ENCODE measurements at regions not wholly inside any gene's neighbourhood (a gene's known extent, or its start where the extent isn't known, plus 50 kb on each side); places are given as distances from the start of the nearest gene placed in this dataset.

DNA sequence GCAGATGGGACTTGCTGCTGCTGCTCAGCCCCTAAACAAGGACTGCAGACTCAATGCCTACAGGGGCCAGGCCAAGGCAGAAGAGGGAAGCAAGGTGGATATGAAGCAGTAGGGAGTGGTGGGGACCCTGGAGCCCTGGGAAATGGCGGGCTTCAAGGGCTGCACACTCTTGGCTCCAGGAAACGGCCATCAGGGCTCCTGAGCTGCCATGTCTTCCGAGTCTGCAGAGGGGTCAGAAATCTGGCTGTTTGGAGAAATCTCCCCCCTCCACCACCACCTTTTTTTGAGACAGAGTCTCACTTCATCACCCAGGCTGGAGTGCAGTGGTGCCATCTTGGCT, 169.1 kb downstream of the KATNIP start:
- WGBS, result 100% methylated on average over 3 of the region's 3 CpGs

GRCh38 chr16:27720731-27721530, 171.0 kb downstream of the KATNIP start:
- Histone ChIP-seq H3K27ac (ENCODE audit: low read depth, low read length) (no peak overlapping the region), H3K9me3 (ENCODE audit: insufficient read depth, low read depth, low read length) (no peaks in the 10 kb centered on the region), H3K9ac (ENCODE audit: low read depth, low read length) (no peak overlapping the region), H3K36me3 (ENCODE audit: insufficient read depth, low read length) (peaks cover 12% of the 10 kb centered on the region; the same call in 1 of the 2 replicates), H3K4me3 (ENCODE audit: low read length) (no peak overlapping the region), H3K4me1 (ENCODE audit: insufficient read depth, low read length) (peaks cover 27% of the 10 kb centered on the region; the same call in 1 of the 2 replicates), H3K27me3 (ENCODE audit: insufficient read depth, low read length) (no peaks in the 10 kb centered on the region)
- 75% methylated on average over 20 of the region's 20 CpGs for WGBS

More for the DNA sequence above, 169.1 kb downstream of the KATNIP start:
- Histone ChIP-seq H3K27ac (ENCODE audit: low read depth, low read length) (no peak overlapping the region), H3K9ac (ENCODE audit: low read depth, low read length) (no peak overlapping the region), H3K4me3 (ENCODE audit: low read length) (no peak overlapping the region), H3K4me1 (ENCODE audit: insufficient read depth, low read length) (peaks cover 27% of the 10 kb centered on the region; the same call in 1 of the 2 replicates), H3K9me3 (ENCODE audit: insufficient read depth, low read depth, low read length) (no peaks in the 10 kb centered on the region), H3K27me3 (ENCODE audit: insufficient read depth, low read length) (no peaks in the 10 kb centered on the region), H3K36me3 (ENCODE audit: insufficient read depth, low read length) (peaks cover 5% of the 10 kb centered on the region; the same call in 1 of the 2 replicates)

- Histone ChIP-seq H3K27ac (ENCODE audit: low read depth, low read length) (no peak overlapping the region), H3K9me3 (ENCODE audit: insufficient read depth, low read depth, low read length) (no peaks in the 10 kb centered on the region), H3K27me3 (ENCODE audit: insufficient read depth, low read length) (no peaks in the 10 kb centered on the region), H3K36me3 (ENCODE audit: insufficient read depth, low read length) (peaks cover 19% of the 10 kb centered on the region; the same call in 1 of the 2 replicates), H3K4me1 (ENCODE audit: insufficient read depth, low read length) (peaks cover 27% of the 10 kb centered on the region; the same call in 1 of the 2 replicates), H3K9ac (ENCODE audit: low read depth, low read length) (no peak overlapping the region), H3K4me3 (ENCODE audit: low read length) (no peak overlapping the region)
- WGBS, result 83% methylated on average over 10 of the region's 10 CpGs
Measured at GRCh38 chr16:27721531-27722181, 171.7 kb downstream of the KATNIP start.

DNA sequence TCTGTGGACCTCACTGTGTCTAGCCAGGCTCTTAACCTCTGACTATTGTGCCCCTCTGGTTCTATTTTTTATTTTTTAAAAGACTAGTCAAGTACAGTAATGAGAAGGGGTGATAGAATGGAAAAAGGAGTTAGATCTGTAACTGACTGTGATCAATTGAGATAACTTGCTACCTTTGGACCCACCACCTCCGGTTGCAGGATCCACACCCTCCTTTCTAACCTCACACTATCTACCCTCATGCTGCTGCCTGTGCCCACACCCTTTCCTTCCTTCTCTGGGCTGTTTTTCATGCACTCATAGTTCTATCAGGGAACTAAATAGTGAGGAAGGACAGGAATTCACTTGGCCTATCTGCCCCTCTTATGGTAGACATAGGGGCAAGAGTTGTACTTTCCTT, 172.3 kb downstream of the KATNIP start:
- H3K36me3 ChIP-seq (ENCODE audit: insufficient read depth, low read length), result peaks cover 19% of the 10 kb centered on the region; the same call in 1 of the 2 replicates
- H3K27me3 ChIP-seq (ENCODE audit: insufficient read depth, low read length), result no peaks in the 10 kb centered on the region
- WGBS, result 94% methylated on average over 1 of the region's 1 CpG
- H3K27ac ChIP-seq (ENCODE audit: low read depth, low read length), result no peak overlapping the region
- no peaks in the 10 kb centered on the region for H3K9me3 ChIP-seq (ENCODE audit: insufficient read depth, low read depth, low read length)
- H3K4me3 ChIP-seq (ENCODE audit: low read length), result no peak overlapping the region
- peaks cover 27% of the 10 kb centered on the region; the same call in 1 of the 2 replicates for H3K4me1 ChIP-seq (ENCODE audit: insufficient read depth, low read length)
- no peak overlapping the region for H3K9ac ChIP-seq (ENCODE audit: low read depth, low read length)

DNA sequence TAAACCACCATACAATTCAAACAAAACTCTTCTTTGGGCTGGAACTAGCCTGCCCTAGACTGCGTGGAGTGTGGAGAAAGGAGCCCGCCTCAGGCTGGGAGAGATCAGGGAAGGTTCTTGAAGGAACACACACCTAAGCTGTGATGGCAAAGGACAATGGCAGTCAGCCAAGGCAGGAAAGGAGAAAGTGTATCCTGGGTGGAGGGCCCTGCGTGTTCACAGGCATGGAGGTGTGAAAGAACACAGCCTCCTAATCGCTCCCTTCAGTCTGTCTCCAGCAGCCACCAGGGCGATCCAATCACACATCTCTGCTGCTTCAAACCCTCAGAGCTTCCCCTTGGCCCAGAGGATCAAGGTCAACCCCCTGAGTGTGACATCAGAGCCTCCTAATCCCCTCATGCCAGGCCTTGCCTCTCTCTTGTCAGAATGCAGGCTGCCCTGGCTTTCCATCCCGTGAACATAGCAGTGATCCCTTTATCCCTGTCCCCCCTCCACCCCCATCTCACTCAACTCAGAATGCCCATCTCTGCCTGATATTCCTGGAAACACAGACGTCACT, 173.0 kb downstream of the KATNIP start:
- peaks cover 27% of the 10 kb centered on the region; the same call in 1 of the 2 replicates for H3K36me3 ChIP-seq (ENCODE audit: insufficient read depth, low read length)
- H3K9me3 ChIP-seq (ENCODE audit: insufficient read depth, low read depth, low read length), result no peaks in the 10 kb centered on the region
- H3K27me3 ChIP-seq (ENCODE audit: insufficient read depth, low read length), result no peaks in the 10 kb centered on the region
- H3K9ac ChIP-seq (ENCODE audit: low read depth, low read length), result no peak overlapping the region
- peaks cover 26% of the 10 kb centered on the region; the same call in 1 of the 2 replicates for H3K4me1 ChIP-seq (ENCODE audit: insufficient read depth, low read length)
- no peak overlapping the region for H3K4me3 ChIP-seq (ENCODE audit: low read length)
- 92% methylated on average over 7 of the region's 7 CpGs for WGBS
- H3K27ac ChIP-seq (ENCODE audit: low read depth, low read length), result no peak overlapping the region

DNA sequence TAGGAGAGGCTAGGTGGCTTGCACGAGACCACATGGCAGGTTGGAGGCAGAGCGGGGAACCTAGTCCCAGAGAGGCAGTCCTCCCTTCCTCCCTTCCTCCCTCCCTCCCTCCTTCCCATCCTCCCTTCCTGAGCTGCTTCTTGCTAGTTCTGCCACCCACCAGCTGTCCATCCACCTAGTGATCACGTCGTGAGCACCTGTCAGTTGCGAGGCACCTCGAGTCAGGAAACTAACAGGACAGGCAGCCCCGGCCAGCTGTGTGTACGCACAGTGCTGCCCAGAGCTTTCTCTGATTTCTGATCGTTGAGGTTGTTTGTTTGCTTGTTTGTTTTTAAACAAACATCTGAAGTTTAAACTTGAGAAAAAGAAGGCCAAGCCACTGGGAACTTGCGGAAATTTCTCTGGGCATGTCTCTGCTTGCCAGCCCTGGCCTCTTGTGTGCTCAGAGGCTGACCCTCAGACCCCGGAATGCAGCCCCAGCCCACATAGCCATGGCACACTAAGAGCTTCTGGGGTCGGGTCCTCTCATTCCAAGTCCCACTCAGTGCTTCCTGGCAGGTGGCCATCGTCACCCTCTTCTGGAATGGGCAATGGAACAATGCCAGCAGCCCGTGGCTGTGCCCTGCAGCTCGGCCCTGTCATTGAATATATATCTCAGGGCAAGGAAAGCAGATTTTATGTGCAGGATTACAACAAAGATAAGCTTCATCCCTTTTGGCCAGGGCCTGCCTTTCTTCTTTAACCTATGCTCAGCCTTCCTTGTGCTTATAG, 174.0 kb downstream of the KATNIP start:
- Histone ChIP-seq H3K4me3 (ENCODE audit: low read length) (no peak overlapping the region), H3K36me3 (ENCODE audit: insufficient read depth, low read length) (peaks cover 27% of the 10 kb centered on the region; the same call in 1 of the 2 replicates), H3K9ac (ENCODE audit: low read depth, low read length) (no peak overlapping the region), H3K9me3 (ENCODE audit: insufficient read depth, low read depth, low read length) (no peaks in the 10 kb centered on the region), H3K4me1 (ENCODE audit: insufficient read depth, low read length) (peaks cover 17% of the 10 kb centered on the region; the same call in 1 of the 2 replicates), H3K27ac (ENCODE audit: low read depth, low read length) (no peak overlapping the region), H3K27me3 (ENCODE audit: insufficient read depth, low read length) (no peaks in the 10 kb centered on the region)
- WGBS, result 93% methylated on average over 15 of the region's 15 CpGs

DNA sequence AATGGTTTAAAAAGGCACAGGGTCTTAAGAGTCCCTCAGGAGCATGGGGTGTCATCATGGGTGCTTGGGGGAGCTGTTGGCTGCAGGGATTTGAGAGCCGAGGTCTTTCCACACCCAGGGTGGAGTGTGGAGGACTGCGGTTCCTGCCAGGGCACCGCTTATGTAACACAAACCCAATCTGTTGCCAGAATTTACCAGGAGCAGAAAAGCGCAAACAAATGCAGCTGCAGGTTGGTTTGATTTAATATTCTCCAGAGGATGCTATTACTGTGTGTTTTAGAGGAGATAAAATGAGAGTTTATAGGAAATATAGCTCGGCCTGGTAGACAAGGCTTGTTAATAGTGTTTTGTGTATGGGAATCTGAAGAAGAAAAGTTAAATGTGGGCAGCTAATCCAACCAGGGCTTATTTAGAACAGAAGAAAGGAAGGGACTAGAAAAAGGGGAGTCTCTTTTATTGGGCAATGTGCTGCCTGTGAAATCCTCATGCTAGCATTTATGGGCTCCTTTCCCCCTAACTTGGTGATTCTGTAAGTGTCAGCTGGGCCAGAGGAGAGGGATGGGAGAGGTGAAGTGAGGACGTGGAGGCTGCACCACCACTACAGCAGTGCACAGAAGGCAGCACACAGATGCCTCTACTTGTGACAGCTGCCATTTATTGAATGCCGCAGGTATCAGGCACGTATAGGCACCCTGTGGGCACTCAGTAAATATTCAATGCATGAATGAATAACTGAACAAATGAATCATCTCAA, 174.7 kb downstream of the KATNIP start:
- Histone ChIP-seq H3K9ac (ENCODE audit: low read depth, low read length) (no peak overlapping the region), H3K4me3 (ENCODE audit: low read length) (no peak overlapping the region), H3K27ac (ENCODE audit: low read depth, low read length) (no peak overlapping the region), H3K27me3 (ENCODE audit: insufficient read depth, low read length) (no peaks in the 10 kb centered on the region), H3K9me3 (ENCODE audit: insufficient read depth, low read depth, low read length) (no peaks in the 10 kb centered on the region), H3K36me3 (ENCODE audit: insufficient read depth, low read length) (peaks cover 27% of the 10 kb centered on the region; the same call in 1 of the 2 replicates), H3K4me1 (ENCODE audit: insufficient read depth, low read length) (peaks cover 15% of the 10 kb centered on the region; the same call in 1 of the 2 replicates)
- WGBS, result 93% methylated on average over 8 of the region's 8 CpGs

DNA sequence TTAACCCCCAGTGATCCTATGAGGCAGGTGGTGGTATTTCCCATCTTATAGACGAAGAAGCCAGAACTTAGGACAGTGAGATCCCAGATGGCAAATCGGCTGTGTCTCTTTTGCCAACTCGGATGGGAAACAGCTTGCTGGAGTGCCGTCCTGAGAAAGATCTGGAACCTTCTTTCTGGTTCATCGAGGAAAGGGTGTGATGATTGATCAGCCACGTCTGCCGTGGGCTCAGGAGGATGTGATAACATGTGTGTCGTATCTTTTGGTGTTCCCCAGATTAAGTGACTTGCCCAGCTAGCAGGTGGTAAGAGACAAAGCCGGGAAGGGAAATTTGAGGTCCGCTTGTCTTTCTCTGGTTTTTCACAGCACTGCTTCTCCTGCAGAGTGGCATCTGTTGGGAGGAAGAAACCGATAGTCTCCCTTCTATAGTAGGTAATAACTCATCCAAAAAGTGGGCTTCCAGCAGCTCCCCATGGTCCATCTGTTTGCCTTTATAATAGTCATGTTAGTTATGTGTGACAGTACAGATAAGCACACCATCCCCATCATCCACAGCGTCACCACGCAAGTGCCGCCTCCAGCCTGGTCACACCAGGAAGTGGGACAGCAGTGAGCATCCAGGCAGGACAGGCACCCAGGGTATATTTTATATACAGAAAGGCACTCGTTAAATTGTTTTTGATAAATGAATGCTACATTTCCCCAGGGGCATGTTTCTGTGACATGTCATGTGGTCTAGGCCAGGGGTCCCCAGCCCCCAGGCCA, 175.5 kb downstream of the KATNIP start:
- peaks cover 27% of the 10 kb centered on the region; the same call in 1 of the 2 replicates for H3K36me3 ChIP-seq (ENCODE audit: insufficient read depth, low read length)

DNA sequence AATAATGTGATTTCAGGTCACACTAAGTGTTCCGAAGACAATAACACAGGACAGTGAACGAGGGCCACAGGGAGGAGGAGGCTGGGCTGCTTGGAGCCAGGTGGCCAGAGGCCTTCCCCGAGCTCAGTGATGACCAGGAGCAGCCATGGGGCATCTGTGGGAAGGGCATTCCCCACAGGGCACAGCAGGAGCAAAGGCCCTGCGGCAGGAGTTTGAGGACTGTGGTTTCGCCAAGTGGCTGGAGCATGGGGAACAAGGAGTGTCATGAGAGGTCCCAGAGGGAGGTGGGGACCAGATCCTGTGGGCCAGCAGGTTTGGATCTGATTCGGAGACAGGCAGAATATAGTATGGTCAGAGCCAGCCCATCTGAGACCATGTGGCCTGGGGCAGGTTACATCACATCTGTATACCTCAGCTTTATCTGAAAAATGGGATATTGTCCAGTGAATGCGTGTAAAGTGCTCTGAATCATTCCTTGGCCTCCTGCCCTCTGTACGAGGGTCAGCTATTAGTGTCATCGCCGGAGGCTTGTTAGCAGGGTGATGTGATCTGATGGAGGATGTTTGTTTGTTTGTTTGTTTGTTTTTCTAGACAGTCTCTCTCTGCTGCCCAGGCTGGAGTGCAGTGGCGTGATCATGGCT, 176.8 kb downstream of the KATNIP start:
- Histone ChIP-seq H3K4me1 (ENCODE audit: insufficient read depth, low read length) (no peaks in the 10 kb centered on the region), H3K27ac (ENCODE audit: low read depth, low read length) (no peak overlapping the region), H3K36me3 (ENCODE audit: insufficient read depth, low read length) (peaks cover 25% of the 10 kb centered on the region; the same call in 1 of the 2 replicates), H3K9me3 (ENCODE audit: insufficient read depth, low read depth, low read length) (no peaks in the 10 kb centered on the region), H3K4me3 (ENCODE audit: low read length) (no peak overlapping the region), H3K27me3 (ENCODE audit: insufficient read depth, low read length) (no peaks in the 10 kb centered on the region), H3K9ac (ENCODE audit: low read depth, low read length) (no peak overlapping the region)
- 93% methylated on average over 11 of the region's 11 CpGs for WGBS

More for the DNA sequence above, 175.5 kb downstream of the KATNIP start:
- WGBS, result 93% methylated on average over 15 of the region's 15 CpGs
- Histone ChIP-seq H3K27ac (ENCODE audit: low read depth, low read length) (no peak overlapping the region), H3K9me3 (ENCODE audit: insufficient read depth, low read depth, low read length) (no peaks in the 10 kb centered on the region), H3K4me3 (ENCODE audit: low read length) (no peak overlapping the region), H3K27me3 (ENCODE audit: insufficient read depth, low read length) (no peaks in the 10 kb centered on the region), H3K9ac (ENCODE audit: low read depth, low read length) (no peak overlapping the region), H3K4me1 (ENCODE audit: insufficient read depth, low read length) (peaks cover 12% of the 10 kb centered on the region; the same call in 1 of the 2 replicates)

Data from HUES64 (cell line).